Ovary (tissue), 3 donors: ENCODE measurements at regions not wholly inside any gene's neighbourhood (a gene's known extent, or its start where the extent isn't known, plus 50 kb on each side); places are given as distances from the start of the nearest gene placed in this dataset.

Source experiments
- CTCF ChIP-seq, 3 donors: fragments of 450-650 bp in 2 of 3; fragments of 200-600 bp in 1 of 3; IDR thresholded peaks; one replicate each; pipeline versions ENCODE4 v1.5.1 to v1.8.0; 2016 to 2022; ENCODE audit warnings: antibody characterized with exemption in 3 of 3, mild to moderate bottlenecking in 1 of 3
- EP300 ChIP-seq: sonication (generic); formaldehyde crosslinking; IDR thresholded peaks from one replicate; pipeline ENCODE4 v1.6.1; 2017; ENCODE audit warnings: antibody characterized with exemption
- POLR2A ChIP-seq: fragments of 450-650 bp; IDR thresholded peaks from one replicate; pipeline ENCODE4 v1.6.1; 2017; ENCODE audit warnings: antibody characterized with exemption, mild to moderate bottlenecking, moderate library complexity
- donor health status: DM: no; HTN: no; CAD: no.

- TF ChIP-seq CTCF (IDR thresholded peaks at IDR 0.05) (no peak), POLR2A (no peak), EP300 (no peak)
Measured at GRCh38 chr11:39725081-39725480, 1734.4 kb downstream of the LRRC4C start.
